ENCODE measurements at regions not wholly inside any gene's neighbourhood (a gene's known extent, or its start where the extent isn't known, plus 50 kb on each side); places are given as distances from the start of the nearest gene placed in this dataset.

DNA sequence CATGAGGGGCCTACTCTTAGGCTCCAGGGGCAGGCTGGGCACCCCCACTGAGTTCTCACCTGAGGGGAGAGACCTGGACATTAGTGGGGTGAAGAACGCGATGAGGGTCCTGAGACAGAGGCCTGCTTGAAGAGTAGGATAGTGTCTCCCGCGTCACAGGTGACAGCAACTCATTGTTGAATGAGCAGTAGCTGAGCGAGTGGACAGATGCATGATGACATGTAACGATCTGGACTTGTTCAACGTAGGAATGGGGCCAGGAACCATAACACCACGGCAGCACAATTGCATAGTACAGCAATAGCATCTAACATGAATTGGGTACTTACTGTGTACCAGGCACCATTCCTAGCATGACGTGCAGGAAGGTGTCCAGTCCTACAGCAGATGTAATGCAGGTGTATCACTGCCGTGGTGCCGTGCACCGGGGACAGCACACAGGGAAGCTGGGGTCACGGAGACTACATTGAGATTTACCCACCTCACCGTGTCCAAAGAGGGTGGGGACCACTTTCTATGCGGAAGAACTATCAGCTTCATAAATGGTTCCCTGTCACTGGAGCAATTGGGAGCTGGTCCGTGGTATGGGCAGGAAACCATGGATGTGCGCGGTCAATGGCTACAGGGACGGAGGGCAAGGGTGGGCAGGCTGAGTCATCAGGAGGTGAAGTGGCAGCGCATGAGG, 1019.1 kb downstream of the TBC1D22A start:
- H3K9me3 ChIP-seq = peaks cover 0 to 9% of the 10 kb centered on the region in 2 donors
- TF ChIP-seq, protein P1, sequence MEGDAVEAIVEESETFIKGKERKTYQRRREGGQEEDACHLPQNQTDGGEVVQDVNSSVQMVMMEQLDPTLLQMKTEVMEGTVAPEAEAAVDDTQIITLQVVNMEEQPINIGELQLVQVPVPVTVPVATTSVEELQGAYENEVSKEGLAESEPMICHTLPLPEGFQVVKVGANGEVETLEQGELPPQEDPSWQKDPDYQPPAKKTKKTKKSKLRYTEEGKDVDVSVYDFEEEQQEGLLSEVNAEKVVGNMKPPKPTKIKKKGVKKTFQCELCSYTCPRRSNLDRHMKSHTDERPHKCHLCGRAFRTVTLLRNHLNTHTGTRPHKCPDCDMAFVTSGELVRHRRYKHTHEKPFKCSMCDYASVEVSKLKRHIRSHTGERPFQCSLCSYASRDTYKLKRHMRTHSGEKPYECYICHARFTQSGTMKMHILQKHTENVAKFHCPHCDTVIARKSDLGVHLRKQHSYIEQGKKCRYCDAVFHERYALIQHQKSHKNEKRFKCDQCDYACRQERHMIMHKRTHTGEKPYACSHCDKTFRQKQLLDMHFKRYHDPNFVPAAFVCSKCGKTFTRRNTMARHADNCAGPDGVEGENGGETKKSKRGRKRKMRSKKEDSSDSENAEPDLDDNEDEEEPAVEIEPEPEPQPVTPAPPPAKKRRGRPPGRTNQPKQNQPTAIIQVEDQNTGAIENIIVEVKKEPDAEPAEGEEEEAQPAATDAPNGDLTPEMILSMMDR (IDR thresholded peaks at IDR 0.05) = no peak
- H3K36me3 ChIP-seq = no peaks in the 10 kb centered on the region
- no peaks in the 10 kb centered on the region for H3K27me3 ChIP-seq
- no peaks in the 10 kb centered on the region for H3K4me1 ChIP-seq
- no peak overlapping the region for H3K27ac ChIP-seq
- DNase-seq (ENCODE audit: low spot score) = peak; percentile 21
- H3K4me3 ChIP-seq = no peak overlapping the region

DNA sequence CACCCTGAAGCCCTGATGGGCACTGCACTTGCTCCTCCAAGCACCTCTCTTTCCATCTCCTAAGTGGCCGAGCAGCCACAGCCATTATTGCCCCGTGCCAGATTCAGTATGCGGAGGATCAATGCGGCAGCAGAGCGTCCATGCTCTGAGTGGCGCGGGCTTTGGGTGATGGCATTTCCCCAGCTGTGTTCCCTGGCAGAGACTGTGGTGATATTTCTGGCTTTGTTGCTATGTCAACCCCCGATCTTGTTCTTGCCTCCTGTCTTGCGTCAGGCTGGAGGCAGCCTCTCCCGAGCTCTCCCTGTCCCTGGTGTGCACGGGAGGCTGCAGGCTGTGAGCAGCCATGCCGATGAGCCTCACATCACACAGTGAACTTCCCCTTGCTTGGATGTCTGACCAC, 1018.6 kb downstream of the TBC1D22A start:
- DNase-seq (ENCODE audit: low spot score) = no peak
- Histone ChIP-seq H3K36me3 (no peaks in the 10 kb centered on the region), H3K9me3 (peaks cover 0 to 9% of the 10 kb centered on the region in 2 donors), H3K27me3 (no peaks in the 10 kb centered on the region), H3K4me1 (no peaks in the 10 kb centered on the region), H3K27ac (no peak overlapping the region), H3K4me3 (no peak overlapping the region)
- TF ChIP-seq, protein P1 (IDR thresholded peaks at IDR 0.05) = no peak

DNA sequence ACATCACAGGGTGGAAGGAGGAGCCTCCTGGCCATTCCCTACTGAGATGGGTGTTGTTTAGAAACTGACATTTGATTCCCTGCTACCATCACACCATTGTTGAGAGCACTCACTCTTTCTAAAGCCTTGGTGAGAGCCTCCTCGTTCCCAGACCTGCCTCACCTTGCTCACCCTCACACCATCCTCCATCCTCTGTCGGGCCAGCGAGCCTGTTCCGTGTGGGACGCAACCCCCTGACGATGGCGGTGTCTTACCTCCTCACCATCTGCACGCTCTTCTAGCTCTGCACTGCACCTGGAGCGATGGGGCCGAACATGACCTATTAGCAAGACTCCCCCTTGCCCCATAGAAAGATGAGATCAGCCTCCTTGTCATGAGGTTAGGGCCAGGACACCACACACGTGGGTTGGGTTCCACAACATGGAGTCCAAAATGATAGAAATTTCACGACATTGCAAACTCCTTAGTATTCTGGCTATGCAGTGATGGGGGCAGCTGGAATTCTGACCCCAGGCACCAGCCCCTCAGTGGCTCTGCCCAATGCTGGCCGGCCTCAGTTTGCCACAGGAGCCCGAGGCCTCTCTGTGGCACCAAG, 1017.9 kb downstream of the TBC1D22A start:
- Histone ChIP-seq H3K9me3 (peaks cover 0 to 8% of the 10 kb centered on the region in 2 donors), H3K36me3 (no peaks in the 10 kb centered on the region), H3K4me3 (no peak overlapping the region), H3K27me3 (no peaks in the 10 kb centered on the region), H3K4me1 (no peaks in the 10 kb centered on the region), H3K27ac (no peak overlapping the region)
- TF ChIP-seq, protein P1 (IDR thresholded peaks at IDR 0.05) = no peak
- no peak for DNase-seq (ENCODE audit: low spot score)

DNA sequence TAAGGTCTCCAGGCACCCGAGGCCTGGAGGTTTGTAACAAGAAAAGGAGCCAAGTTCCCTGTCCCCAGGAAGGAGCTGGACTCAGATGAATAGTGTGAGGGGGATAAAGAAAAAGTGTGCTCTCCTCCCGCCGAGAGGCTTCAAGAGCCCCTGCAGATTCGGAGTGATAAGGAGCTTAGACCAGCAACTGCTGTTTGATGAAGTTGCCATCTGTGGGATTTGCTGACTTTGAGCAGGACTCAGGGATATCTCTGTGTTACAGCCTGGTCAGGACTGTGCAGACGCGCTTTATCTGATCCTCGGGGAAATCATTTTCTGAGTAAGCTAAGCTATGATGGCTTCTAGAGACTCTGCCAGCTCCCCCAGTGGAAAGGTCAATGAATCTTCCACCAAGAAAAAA, 1017.0 kb downstream of the TBC1D22A start:
- Histone ChIP-seq H3K27ac (no peak overlapping the region), H3K36me3 (no peaks in the 10 kb centered on the region), H3K9me3 (no peaks in the 10 kb centered on the region), H3K27me3 (no peaks in the 10 kb centered on the region), H3K4me1 (no peaks in the 10 kb centered on the region), H3K4me3 (no peak overlapping the region)
- DNase-seq (ENCODE audit: low spot score) = no peak
- TF ChIP-seq, protein P1 (IDR thresholded peaks at IDR 0.05) = no peak

DNA sequence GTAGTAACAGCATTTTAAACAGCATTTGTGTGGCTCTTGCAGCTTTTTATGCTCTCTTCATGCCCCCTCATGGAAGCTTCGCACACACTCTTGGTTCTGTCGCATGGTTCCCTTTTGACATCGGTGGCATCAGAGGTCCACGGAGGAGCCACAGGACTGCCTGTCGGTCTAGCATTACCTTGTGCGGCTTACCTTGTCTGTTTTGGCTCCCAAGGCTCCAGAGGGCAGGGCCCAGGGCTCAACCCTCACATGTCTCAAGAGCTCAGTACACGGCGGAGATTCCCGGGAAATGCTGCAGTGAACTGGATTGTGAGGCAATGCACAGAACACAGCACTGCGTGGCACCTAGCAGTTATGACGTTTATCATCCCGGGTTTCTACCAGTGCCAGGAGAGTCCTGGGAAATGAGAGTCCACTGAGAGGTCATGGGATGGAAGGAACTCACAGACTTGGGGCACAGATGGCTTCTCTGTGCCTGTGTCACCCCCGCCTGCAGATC, 1015.8 kb downstream of the TBC1D22A start:
- Histone ChIP-seq H3K27ac (no peak overlapping the region), H3K9me3 (no peaks in the 10 kb centered on the region), H3K36me3 (no peaks in the 10 kb centered on the region), H3K4me1 (no peaks in the 10 kb centered on the region), H3K27me3 (no peaks in the 10 kb centered on the region), H3K4me3 (no peak overlapping the region)
- TF ChIP-seq, protein P1 (IDR thresholded peaks at IDR 0.05) = no peak
- DNase-seq (ENCODE audit: low spot score) = no peak

Data from right atrium auricular region (tissue), 2 donors.